H9 (cell line): ENCODE measurements at regions not wholly inside any gene's neighbourhood (a gene's known extent, or its start where the extent isn't known, plus 50 kb on each side); places are given as distances from the start of the nearest gene placed in this dataset.

Source experiments
- DNase-seq: peaks from one replicate; pipeline ENCODE4 v3.0.0-alpha.2; 2017
- H2AFZ ChIP-seq: one replicate; pipeline ENCODE4 v1.6.1; 2013; ENCODE audit warnings: mild to moderate bottlenecking, low read length, control low read depth, moderate library complexity
- H2AK5ac ChIP-seq: 2 replicates; pipeline ENCODE4 v1.6.1; 2013; ENCODE audit warnings: low read length, control low read depth, mixed read lengths; ENCODE audit not compliant: insufficient read length
- H2BK120ac ChIP-seq: one replicate; pipeline ENCODE4 v1.6.1; 2013; ENCODE audit warnings: low read depth, mild to moderate bottlenecking, low read length, control low read depth, inconsistent platforms; ENCODE audit not compliant: poor library complexity, severe bottlenecking
- H2BK12ac ChIP-seq: 2 replicates; pipeline ENCODE4 v1.6.1; 2013; ENCODE audit warnings: low read length, control low read depth, mixed read lengths, low read depth; ENCODE audit not compliant: insufficient read length
- H2BK15ac ChIP-seq: 2 replicates; pipeline ENCODE4 v1.6.1; 2013; ENCODE audit warnings: low read depth, low read length, control low read depth
- H2BK20ac ChIP-seq: one replicate; pipeline ENCODE4 v1.6.1; 2013; ENCODE audit warnings: low read depth, mild to moderate bottlenecking, low read length, control low read depth, inconsistent platforms; ENCODE audit not compliant: poor library complexity, severe bottlenecking
- H2BK5ac ChIP-seq: 2 replicates; pipeline ENCODE4 v1.6.1; 2013; ENCODE audit warnings: low read length, control low read depth, mixed read lengths; ENCODE audit not compliant: insufficient read length
- H3K14ac ChIP-seq: 2 replicates; pipeline ENCODE4 v1.6.1; 2013; ENCODE audit warnings: low read length, control low read depth; ENCODE audit not compliant: insufficient read depth
- H3K18ac ChIP-seq: 2 replicates; pipeline ENCODE4 v1.6.1; 2013; ENCODE audit warnings: low read depth, mild to moderate bottlenecking, mixed read lengths, low read length, control low read depth; ENCODE audit not compliant: insufficient read length
- H3K23ac ChIP-seq: 2 replicates; pipeline ENCODE4 v1.6.1; 2013; ENCODE audit warnings: low read length, control low read depth, mixed read lengths, low read depth; ENCODE audit not compliant: insufficient read length
- H3K23me2 ChIP-seq: 2 replicates; pipeline ENCODE4 v1.6.1; 2013; ENCODE audit warnings: low read depth, mild to moderate bottlenecking, mixed read lengths, low read length, control low read depth; ENCODE audit not compliant: insufficient read length, poor library complexity, severe bottlenecking
- H3K27ac ChIP-seq: 2 replicates; pipeline ENCODE4 v1.5.1; 2013; ENCODE audit warnings: low read length, control low read depth, mixed read lengths, low read depth; ENCODE audit not compliant: insufficient read length
- H3K27me3 ChIP-seq: 2 replicates; pipeline ENCODE4 v1.6.1; 2013; ENCODE audit warnings: low read length, control low read depth, inconsistent platforms; ENCODE audit not compliant: insufficient read depth
- H3K4ac ChIP-seq: 2 replicates; pipeline ENCODE4 v1.6.1; 2013; ENCODE audit warnings: low read depth, mild to moderate bottlenecking, control low read depth, inconsistent platforms, low read length, moderate library complexity
- H3K4me1 ChIP-seq: 2 replicates; pipeline ENCODE4 v1.6.1; 2013; ENCODE audit warnings: low read length, control low read depth, inconsistent platforms; ENCODE audit not compliant: insufficient read depth
- H3K4me2 ChIP-seq: 2 replicates; pipeline ENCODE4 v1.6.1; 2013; ENCODE audit warnings: low read length, control low read depth, mixed read lengths; ENCODE audit not compliant: insufficient read length, insufficient read depth
- H3K56ac ChIP-seq: 2 replicates; pipeline ENCODE4 v1.6.1; 2013; ENCODE audit warnings: low read depth, mild to moderate bottlenecking, mixed read lengths, low read length, control low read depth; ENCODE audit not compliant: insufficient read length
- H3K79me1 ChIP-seq: 2 replicates; pipeline ENCODE4 v1.6.1; 2013; ENCODE audit warnings: low read depth, mild to moderate bottlenecking, moderate library complexity, low read length, control low read depth, inconsistent platforms; ENCODE audit not compliant: insufficient read depth, poor library complexity, severe bottlenecking
- H3K79me2 ChIP-seq: 2 replicates; pipeline ENCODE4 v1.6.1; 2013; ENCODE audit warnings: low read length, control low read depth, inconsistent platforms; ENCODE audit not compliant: insufficient read depth
- H3K9ac ChIP-seq: 2 replicates; pipeline ENCODE4 v1.6.1; 2013; ENCODE audit warnings: low read length, control low read depth, mixed read lengths; ENCODE audit not compliant: insufficient read length; ENCODE audit errors: extremely low read depth
- H3K9me3 ChIP-seq: one replicate; pipeline ENCODE4 v1.6.1; 2013; ENCODE audit warnings: low read depth, low read length, inconsistent platforms; ENCODE audit not compliant: control insufficient read depth
- H3T11ph ChIP-seq: one replicate; pipeline ENCODE4 v1.6.1; 2013; ENCODE audit warnings: mild to moderate bottlenecking, low read length, control low read depth, inconsistent platforms
- H4K20me1 ChIP-seq: one replicate; pipeline ENCODE4 v1.6.1; 2013; ENCODE audit not compliant: control insufficient read depth, insufficient read length, insufficient read depth
- H4K5ac ChIP-seq: 2 replicates; pipeline ENCODE4 v1.6.1; 2013; ENCODE audit warnings: low read depth, mild to moderate bottlenecking, mixed read lengths, low read length, control low read depth; ENCODE audit not compliant: insufficient read length
- H4K8ac ChIP-seq: replicated peaks from 2 replicates; pipeline ENCODE4 v1.6.1; 2013; ENCODE audit warnings: low read length, control low read depth, mixed read lengths, low read depth; ENCODE audit not compliant: insufficient read length
- H4K91ac ChIP-seq: 2 replicates; pipeline ENCODE4 v1.6.1; 2013; ENCODE audit warnings: low read depth, mild to moderate bottlenecking, moderate library complexity, mixed read lengths, low read length, control low read depth; ENCODE audit not compliant: insufficient read length
- H3K27ac Mint-ChIP-seq, 3 experiments: 2 replicates in 2 of 3; 3 replicates in 1 of 3; pipeline ENCODE4 v1.8.0; 2020 to 2021; ENCODE audit warnings: mixed read lengths in 3 of 3, mild to moderate bottlenecking in 1 of 3, moderate library complexity in 1 of 3
- H3K27me3 Mint-ChIP-seq: 2 replicates; pipeline ENCODE4 v1.8.0; 2021; ENCODE audit warnings: low read depth, mild to moderate bottlenecking, moderate library complexity, mixed read lengths
- H3K36me3 Mint-ChIP-seq, 3 experiments: 2 replicates in 2 of 3; 3 replicates in 1 of 3; pipeline ENCODE4 v1.8.0; 2020 to 2021; ENCODE audit warnings: low read depth in 3 of 3, mixed read lengths in 3 of 3; ENCODE audit not compliant: insufficient read depth in 1 of 3
- H3K4me1 Mint-ChIP-seq, 2 experiments: 2 replicates each; pipeline ENCODE4 v1.8.0; 2020; ENCODE audit warnings: mixed read lengths in 2 of 2
- H3K4me3 Mint-ChIP-seq, 2 experiments: 2 replicates in 1 of 2; 3 replicates in 1 of 2; pipeline ENCODE4 v1.8.0; 2020 to 2021; ENCODE audit warnings: mild to moderate bottlenecking in 2 of 2, mixed read lengths in 2 of 2, moderate library complexity in 1 of 2
- H3K9me3 Mint-ChIP-seq, 2 experiments: 2 replicates in 1 of 2; 3 replicates in 1 of 2; pipeline ENCODE4 v1.8.0; 2020; ENCODE audit warnings: mild to moderate bottlenecking in 2 of 2, mixed read lengths in 2 of 2, moderate library complexity in 1 of 2
- CTCF ChIP-seq: fragments of 200-600 bp; sonication (generic); conservative IDR thresholded peaks from 3 replicates; pipeline ENCODE4 v1.8.0; 2021; ENCODE audit warnings: antibody characterized with exemption, mild to moderate bottlenecking
- WGBS: extraction: QIAGEN DNeasy Blood & Tissue Kit; methylation state at CpG from one replicate; pipeline ENCODE4 v1.1.7; 2013; ENCODE audit warnings: missing lambda C conversion rate, low lambda C conversion rate, mixed read lengths; ENCODE audit not compliant: insufficient read length; ENCODE audit errors: extremely low coverage; 5-methylcytosine and 5-hydroxymethylcytosine counted together

- no peak for DNase-seq
- no peaks in the 10 kb centered on the region for H3K79me2 ChIP-seq
- no peak overlapping the region for H3K4me3 Mint-ChIP-seq
Measured at GRCh38 chr14:22329371-22329770, 259.7 kb downstream of the DAD1 start.

More at GRCh38 chr14:22329371-22329770, 259.7 kb downstream of the DAD1 start:
- Histone ChIP-seq H3K79me1 (no peaks in the 10 kb centered on the region), H4K8ac (no peak overlapping the region), H2BK12ac (no peak overlapping the region), H3K27ac (no peak overlapping the region), H2BK15ac (no peak overlapping the region), H3K14ac (no peak overlapping the region), H3K23me2 (no peaks in the 10 kb centered on the region), H3K4me1 (peaks cover 5% of the 10 kb centered on the region; the same call in 1 of the 2 replicates), H2AFZ (no peak overlapping the region), H3K18ac (no peak overlapping the region), H3K4ac (no peak overlapping the region), H2AK5ac (no peak overlapping the region), H3K56ac (no peak overlapping the region), H2BK20ac (no peak overlapping the region), H4K20me1 (no peaks in the 10 kb centered on the region), H2BK120ac (no peak overlapping the region), H3K9me3 (peaks cover 31% of the 10 kb centered on the region), H3T11ph (no peak overlapping the region), H3K27me3 (no peaks in the 10 kb centered on the region), H4K91ac (no peak overlapping the region), H3K4me2 (no peak overlapping the region), H3K23ac (no peak overlapping the region), H2BK5ac (no peak overlapping the region), H3K9ac (no peak overlapping the region), H4K5ac (no peak overlapping the region)
- H3K36me3 Mint-ChIP-seq, result peaks cover 4 to 39% (median 27%) of the 10 kb centered on the region in 3 experiments
- TF ChIP-seq CTCF, result no peak
- peaks cover 21 to 22% of the 10 kb centered on the region in 2 experiments for H3K4me1 Mint-ChIP-seq
- no CpG with 5 or more reads among the region's 3 CpGs for WGBS
- no peaks in the 10 kb centered on the region; the same call in 1 of the 2 replicates for H3K27me3 Mint-ChIP-seq
- peaks cover 39% of the 10 kb centered on the region in 2 experiments for H3K9me3 Mint-ChIP-seq
- H3K27ac Mint-ChIP-seq, result no peak overlapping the region
